Islet of Langerhans (tissue), 1 donor: ENCODE measurements at regions not wholly inside any gene's neighbourhood (a gene's known extent, or its start where the extent isn't known, plus 50 kb on each side); places are given as distances from the start of the nearest gene placed in this dataset.

Experiments
- FAIRE-seq: peaks from one replicate; lab custom pipeline; 2011; peaks lifted over from hg19 to GRCh38; lab: Jason Lieb, UNC

- no peak for FAIRE-seq
These were observed 155.9 kb upstream of the RASGEF1B start for GRCh38 chr4:81627590-81627989.

GRCh38 chr4:81626851-81627250 lies 155.1 kb upstream of the RASGEF1B start:
- no peak for FAIRE-seq

- no peak for FAIRE-seq
These were observed 154.0 kb upstream of the RASGEF1B start for GRCh38 chr4:81625422-81626417.

GRCh38 chr4:81623434-81623833 lies 151.7 kb upstream of the RASGEF1B start:
- FAIRE-seq, result no peak

- no peak for FAIRE-seq
These were observed 150.9 kb upstream of the RASGEF1B start for GRCh38 chr4:81622474-81623184.

- peak; percentile 36 for FAIRE-seq
These were observed 150.3 kb upstream of the RASGEF1B start for GRCh38 chr4:81622028-81622427.

GRCh38 chr4:81621490-81621889 lies 149.8 kb upstream of the RASGEF1B start:
- FAIRE-seq, result no peak

- FAIRE-seq, result no peak
These were observed 148.7 kb upstream of the RASGEF1B start for GRCh38 chr4:81620442-81620841.

- no peak for FAIRE-seq
These were observed 145.8 kb upstream of the RASGEF1B start for GRCh38 chr4:81617545-81617944.

GRCh38 chr4:81611221-81611620 lies 139.5 kb upstream of the RASGEF1B start:
- FAIRE-seq, result no peak

- FAIRE-seq, result no peak
These were observed 138.1 kb upstream of the RASGEF1B start for GRCh38 chr4:81609844-81610243.

GRCh38 chr4:81607950-81608349 lies 136.2 kb upstream of the RASGEF1B start:
- no peak for FAIRE-seq

- FAIRE-seq, result no peak
These were observed 135.2 kb upstream of the RASGEF1B start for GRCh38 chr4:81606801-81607501.

- FAIRE-seq, result no peak
These were observed 134.5 kb upstream of the RASGEF1B start for GRCh38 chr4:81606166-81606565.

- FAIRE-seq, result no peak
These were observed 133.6 kb upstream of the RASGEF1B start for GRCh38 chr4:81605271-81605670.

GRCh38 chr4:81604683-81605218 lies 133.0 kb upstream of the RASGEF1B start:
- FAIRE-seq, result no peak

- no peak for FAIRE-seq
These were observed 131.1 kb upstream of the RASGEF1B start for GRCh38 chr4:81602854-81603253.

GRCh38 chr4:81601358-81601694 lies 129.6 kb upstream of the RASGEF1B start:
- FAIRE-seq, result no peak

- no peak for FAIRE-seq
These were observed 129.0 kb upstream of the RASGEF1B start for GRCh38 chr4:81600520-81601357.

GRCh38 chr4:81599742-81600380 lies 128.2 kb upstream of the RASGEF1B start:
- FAIRE-seq, result no peak
